ENCODE measurements at regions not wholly inside any gene's neighbourhood (a gene's known extent, or its start where the extent isn't known, plus 50 kb on each side); places are given as distances from the start of the nearest gene placed in this dataset.

DNA sequence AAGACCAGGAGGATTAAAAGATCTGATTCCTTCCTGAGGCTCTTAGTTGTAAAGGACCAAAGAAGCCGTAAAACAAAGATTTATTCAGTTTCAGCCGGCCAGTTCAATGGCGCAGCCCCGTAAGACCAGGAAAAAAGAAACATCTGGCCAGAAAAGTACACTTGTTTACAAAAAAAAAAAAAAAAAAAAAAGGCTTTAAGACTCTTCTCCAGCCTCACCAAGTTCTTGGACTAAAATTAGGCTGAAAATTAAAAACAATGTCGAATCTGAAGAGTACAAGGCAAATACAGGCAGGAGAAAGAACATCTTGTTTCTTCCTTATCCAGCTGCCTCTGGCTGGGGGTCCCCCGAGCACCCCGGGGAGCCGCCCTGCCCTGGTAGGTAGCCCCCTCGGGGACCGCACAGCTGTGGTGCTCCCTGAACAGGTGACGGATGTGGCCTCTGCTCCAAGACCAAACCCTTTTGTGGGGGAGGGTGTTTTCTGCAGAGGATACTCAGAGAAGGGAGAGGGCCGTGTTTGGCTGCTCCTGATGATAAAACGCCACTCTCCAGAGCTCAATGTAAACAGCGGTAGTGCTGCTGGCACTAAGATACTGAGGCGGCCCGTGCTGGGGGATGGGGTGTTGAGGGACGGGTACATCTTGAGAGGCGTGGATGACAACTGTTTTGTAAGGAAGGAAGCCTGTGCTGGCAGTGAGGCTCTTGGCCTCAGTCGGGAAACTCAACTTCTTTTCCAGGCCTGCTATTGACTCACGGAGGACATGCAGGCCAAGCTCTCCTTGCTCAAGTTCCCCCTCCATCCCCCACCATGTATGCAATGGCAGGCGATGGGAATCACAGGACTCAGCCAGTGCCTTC is 201.0 kb upstream of the DIO3 start:
- DNase-seq = no peak
- H3K4me3 Mint-ChIP-seq = no peak overlapping the region
- TF ChIP-seq, protein P1, sequence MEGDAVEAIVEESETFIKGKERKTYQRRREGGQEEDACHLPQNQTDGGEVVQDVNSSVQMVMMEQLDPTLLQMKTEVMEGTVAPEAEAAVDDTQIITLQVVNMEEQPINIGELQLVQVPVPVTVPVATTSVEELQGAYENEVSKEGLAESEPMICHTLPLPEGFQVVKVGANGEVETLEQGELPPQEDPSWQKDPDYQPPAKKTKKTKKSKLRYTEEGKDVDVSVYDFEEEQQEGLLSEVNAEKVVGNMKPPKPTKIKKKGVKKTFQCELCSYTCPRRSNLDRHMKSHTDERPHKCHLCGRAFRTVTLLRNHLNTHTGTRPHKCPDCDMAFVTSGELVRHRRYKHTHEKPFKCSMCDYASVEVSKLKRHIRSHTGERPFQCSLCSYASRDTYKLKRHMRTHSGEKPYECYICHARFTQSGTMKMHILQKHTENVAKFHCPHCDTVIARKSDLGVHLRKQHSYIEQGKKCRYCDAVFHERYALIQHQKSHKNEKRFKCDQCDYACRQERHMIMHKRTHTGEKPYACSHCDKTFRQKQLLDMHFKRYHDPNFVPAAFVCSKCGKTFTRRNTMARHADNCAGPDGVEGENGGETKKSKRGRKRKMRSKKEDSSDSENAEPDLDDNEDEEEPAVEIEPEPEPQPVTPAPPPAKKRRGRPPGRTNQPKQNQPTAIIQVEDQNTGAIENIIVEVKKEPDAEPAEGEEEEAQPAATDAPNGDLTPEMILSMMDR (IDR thresholded peaks at IDR 0.05) = no peak
- no peaks in the 10 kb centered on the region for H3K4me1 Mint-ChIP-seq (ENCODE audit: low read depth)
- no peak overlapping the region for H3K27ac Mint-ChIP-seq
- intact Hi-C loops (cut with micrococcal nuclease) = no loop called here
- H3K36me3 Mint-ChIP-seq (ENCODE audit: low read depth) = no peaks in the 10 kb centered on the region
- peaks cover 7% of the 10 kb centered on the region for H3K27me3 Mint-ChIP-seq
- POLR2A ChIA-PET = no interaction called here
- ATAC-seq = no peak
- H3K9me3 Mint-ChIP-seq = no peaks in the 10 kb centered on the region
- CTCF ChIA-PET = no interaction called here

DNA sequence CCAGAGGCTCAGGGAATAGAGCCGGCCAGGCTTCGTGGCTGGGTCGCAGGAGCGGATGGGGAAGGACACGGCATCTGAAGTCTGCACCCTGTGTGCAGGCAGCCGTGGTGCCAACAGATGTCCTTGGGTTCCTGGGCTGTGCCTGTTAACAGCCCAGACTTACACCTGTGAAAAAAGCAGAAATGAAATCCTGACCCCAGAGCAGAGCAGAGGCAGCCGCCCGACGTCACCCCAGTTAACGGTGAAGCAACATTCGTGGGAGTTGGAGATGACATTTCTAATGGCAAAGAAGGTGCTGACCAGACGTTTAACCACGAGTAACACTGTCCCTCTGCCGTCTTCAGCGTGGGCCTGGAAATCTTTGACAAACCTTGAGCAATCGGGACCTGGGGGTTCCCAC is 200.3 kb upstream of the DIO3 start:
- TF ChIP-seq, protein P1 (IDR thresholded peaks at IDR 0.05) = no peak
- no peaks in the 10 kb centered on the region for H3K4me1 Mint-ChIP-seq (ENCODE audit: low read depth)
- ATAC-seq (no peak), DNase-seq (no peak)
- peaks cover 7% of the 10 kb centered on the region for H3K27me3 Mint-ChIP-seq
- H3K9me3 Mint-ChIP-seq = no peaks in the 10 kb centered on the region
- no peak overlapping the region for H3K27ac Mint-ChIP-seq
- H3K36me3 Mint-ChIP-seq (ENCODE audit: low read depth) = no peaks in the 10 kb centered on the region
- no peak overlapping the region for H3K4me3 Mint-ChIP-seq
- POLR2A ChIA-PET = no interaction called here
- intact Hi-C loops (cut with micrococcal nuclease) = no loop called here
- CTCF ChIA-PET = no interaction called here

DNA sequence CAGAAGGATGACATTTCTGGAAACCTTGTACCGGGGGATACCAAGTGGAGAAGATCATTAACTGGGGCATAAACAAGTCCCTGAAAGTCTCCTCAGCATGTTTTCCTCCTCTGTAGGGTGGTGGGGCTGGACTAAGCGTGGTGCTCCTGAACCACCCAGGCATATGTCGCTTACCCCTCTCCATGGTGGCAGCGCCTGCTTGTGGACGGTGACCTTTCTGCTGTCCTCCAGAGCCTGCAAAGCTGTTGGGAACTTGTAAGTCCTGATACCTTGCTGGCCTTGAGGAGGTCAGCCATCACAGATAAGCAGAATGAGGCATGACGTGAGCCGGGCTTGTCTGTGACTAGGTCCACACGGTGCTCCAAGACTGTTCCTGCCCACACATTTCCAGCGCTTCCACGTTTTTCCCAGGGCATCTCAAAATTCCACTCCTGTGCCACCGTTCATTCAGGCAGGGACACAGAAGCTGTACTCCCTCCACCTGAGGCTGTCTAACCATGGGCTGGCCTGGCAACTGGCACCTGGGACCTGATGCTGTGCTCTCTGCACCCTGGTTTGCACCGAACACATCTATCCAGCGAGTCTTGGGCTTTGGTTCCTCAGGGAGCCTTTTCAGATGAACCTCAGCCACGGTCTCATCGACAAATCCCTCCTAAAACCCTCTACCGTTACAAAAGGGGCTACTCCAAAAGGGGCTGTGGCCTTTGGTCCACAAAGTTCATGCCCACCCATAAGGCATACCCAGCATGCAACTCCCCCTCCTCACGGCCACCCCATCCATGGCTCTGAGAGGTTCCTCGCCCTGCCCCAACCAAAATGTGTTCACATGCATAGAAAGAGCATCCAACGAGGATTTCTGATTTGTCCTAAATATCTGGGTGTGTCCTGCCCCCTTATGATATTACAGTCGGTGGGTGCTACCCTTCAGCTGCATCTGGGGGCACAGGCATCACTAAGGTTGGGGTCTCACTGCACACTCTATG is 199.6 kb upstream of the DIO3 start:
- Mint-ChIP-seq H3K36me3 (ENCODE audit: low read depth) (no peaks in the 10 kb centered on the region), H3K9me3 (no peaks in the 10 kb centered on the region), H3K4me3 (no peak overlapping the region), H3K4me1 (ENCODE audit: low read depth) (no peaks in the 10 kb centered on the region), H3K27ac (no peak overlapping the region), H3K27me3 (peaks cover 8% of the 10 kb centered on the region)
- ATAC-seq (no peak), DNase-seq (no peak)
- ChIA-PET POLR2A (no interaction called here), CTCF (no interaction called here)
- TF ChIP-seq, protein P1 (IDR thresholded peaks at IDR 0.05) = no peak
- intact Hi-C loops (cut with micrococcal nuclease) = no loop called here

DNA sequence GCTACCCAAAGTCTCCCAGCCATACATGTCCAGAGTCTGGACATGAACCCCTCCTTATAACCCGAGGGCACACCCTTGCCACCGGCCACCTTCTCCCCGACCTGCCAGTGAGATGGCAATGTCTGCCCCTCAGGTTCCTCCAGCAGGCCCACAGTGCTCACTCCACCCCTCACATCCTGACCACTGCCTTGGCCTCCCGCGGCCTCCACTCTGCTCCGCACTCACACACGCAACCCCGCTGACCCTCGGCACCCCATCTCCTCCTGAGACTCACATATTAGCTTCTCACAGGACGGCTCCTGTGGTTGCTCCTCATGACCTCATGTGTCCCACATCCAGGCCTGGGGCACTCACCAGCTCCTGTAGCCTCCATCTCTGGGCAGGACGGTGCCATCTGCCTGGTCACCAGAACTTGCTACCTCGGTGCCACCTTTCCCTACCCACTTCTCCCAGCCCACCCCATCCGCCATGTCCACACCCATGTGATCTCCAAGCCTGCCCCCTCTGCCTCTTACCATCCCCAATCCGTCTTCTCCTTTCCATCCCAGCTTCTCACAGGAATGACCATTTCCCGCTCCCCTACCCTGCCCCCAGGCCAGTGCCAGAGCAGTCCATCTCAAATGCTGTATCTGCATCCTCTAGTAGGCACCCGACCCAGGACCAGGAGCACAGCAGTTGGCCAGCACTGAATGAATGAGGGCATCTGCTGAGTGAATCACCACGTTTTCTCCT is 198.6 kb upstream of the DIO3 start:
- TF ChIP-seq, protein P1 (IDR thresholded peaks at IDR 0.05) = no peak
- Mint-ChIP-seq H3K27me3 (peaks cover 8% of the 10 kb centered on the region), H3K27ac (no peak overlapping the region), H3K4me3 (no peak overlapping the region), H3K36me3 (ENCODE audit: low read depth) (no peaks in the 10 kb centered on the region), H3K4me1 (ENCODE audit: low read depth) (no peaks in the 10 kb centered on the region), H3K9me3 (no peaks in the 10 kb centered on the region)
- CTCF ChIA-PET = no interaction called here
- intact Hi-C loops (cut with micrococcal nuclease) = no loop called here
- POLR2A ChIA-PET = no interaction called here
- DNase-seq = no peak
- ATAC-seq = no peak
